Sigmoid colon (tissue), 4 donors: ENCODE measurements at regions not wholly inside any gene's neighbourhood (a gene's known extent, or its start where the extent isn't known, plus 50 kb on each side); places are given as distances from the start of the nearest gene placed in this dataset.

Experiments
- EP300 ChIP-seq, 4 donors: sonication (generic); formaldehyde crosslinking; IDR thresholded peaks; one replicate each; pipeline ENCODE4 v1.6.1; 2017; ENCODE audit warnings: antibody characterized with exemption in 4 of 4
- POLR2AphosphoS5 ChIP-seq, 4 donors: sonication (generic); formaldehyde crosslinking; IDR thresholded peaks; one replicate each; pipeline ENCODE4 v1.6.1; 2017; ENCODE audit warnings: antibody characterized with exemption in 4 of 4

DNA sequence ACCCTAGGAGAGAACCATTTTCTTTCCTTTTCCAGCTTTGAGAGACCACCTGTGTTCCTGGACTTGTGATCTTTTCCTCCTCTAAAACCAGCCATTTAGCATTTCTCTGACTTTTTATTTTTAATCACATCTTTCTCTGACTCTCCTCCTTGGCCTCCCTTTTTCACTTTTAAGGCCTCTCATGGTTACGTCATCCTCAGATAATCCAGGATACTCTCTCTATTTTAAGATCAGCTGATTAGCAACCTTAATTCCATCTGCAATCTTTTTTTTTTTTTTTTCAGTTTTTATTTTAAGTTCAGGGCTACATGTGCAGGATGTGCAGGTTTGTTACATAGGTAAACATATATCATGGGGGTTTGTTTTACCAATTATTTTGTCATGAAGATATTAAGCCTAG is 54.0 kb downstream of the RFPL4B start:
- TF ChIP-seq EP300 (IDR thresholded peaks at IDR 0.05) (no peak), POLR2AphosphoS5 (IDR thresholded peaks at IDR 0.05) (no peak)
